Stimulated activated CD8-positive, alpha-beta memory T cell treated with anti-CD3 and anti-CD28 coated beads, Interleukin-15, amount 100 ng/mL, for 4 hours (primary cell): ENCODE measurements at regions not wholly inside any gene's neighbourhood (a gene's known extent, or its start where the extent isn't known, plus 50 kb on each side); places are given as distances from the start of the nearest gene placed in this dataset.

ENCODE experiments used
- DNase-seq, 2 donors: peaks; one replicate each; pipeline ENCODE4 v3.0.0-alpha.2; 2020; ENCODE audit warnings: low read depth in 2 of 2

DNA sequence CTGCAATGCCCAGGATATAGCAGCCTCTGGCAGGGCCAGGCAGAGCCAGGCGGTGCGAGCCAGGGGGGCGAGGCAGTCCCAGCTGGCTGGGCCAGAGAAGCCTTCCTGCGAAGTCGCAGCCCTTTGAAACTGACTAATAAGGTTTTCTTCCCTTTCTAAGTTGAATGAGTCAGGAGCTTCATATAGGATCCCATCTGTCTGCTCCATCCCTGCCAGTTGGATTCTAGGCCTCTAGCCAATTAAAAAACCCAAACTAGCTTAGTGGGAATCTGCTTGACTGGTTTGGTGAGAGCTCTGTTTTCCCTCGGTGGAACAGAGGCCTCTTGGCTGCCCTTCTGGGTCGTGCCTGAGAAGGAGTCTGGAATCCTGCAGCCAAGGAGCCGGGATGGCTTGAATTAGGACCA, 70.1 kb upstream of the RAPGEF1 start:
- no peak for DNase-seq

- DNase-seq, result no peak
These were observed 68.4 kb upstream of the RAPGEF1 start for GRCh38 chr9:131808291-131808690.

DNA sequence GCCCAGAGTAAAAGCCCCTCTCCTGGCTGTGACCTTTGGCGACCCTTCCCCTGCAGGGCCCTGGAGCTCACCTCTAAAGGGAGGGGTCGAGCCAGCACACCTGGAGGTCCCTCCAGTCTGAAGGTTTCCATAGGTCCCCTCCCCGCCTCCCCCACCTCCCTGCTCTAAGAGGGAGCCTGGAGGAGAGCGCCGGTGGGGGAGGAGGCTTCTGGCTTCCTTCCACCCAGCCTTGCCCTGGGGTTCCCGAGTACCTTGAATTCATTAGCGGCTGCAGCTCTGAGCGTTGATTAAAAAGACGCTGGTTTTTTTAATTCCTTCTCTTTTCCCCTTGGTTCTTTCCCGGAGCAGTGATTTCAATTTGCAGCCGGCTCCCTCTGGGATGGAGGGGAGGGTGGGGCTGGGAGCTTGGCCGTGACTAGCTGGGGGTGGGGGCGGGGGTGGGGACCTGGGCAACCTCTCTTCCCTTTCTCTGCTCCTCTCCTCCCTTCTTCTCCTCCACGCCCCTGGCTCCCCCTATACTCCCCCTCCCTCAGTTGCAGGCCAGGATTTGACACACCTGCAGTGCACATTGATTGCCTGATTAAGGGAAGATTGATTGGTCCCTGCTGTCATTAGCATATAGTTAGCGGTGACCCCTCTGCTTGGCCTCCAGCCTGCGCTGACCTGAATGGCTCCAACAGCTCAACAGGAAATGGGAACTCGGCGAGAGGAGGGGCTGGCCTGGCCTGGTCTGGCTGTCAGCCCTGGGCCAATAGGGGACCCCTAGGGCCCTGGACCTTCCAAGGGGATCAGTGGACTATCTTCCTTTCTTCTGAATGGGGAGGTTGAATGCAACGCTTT, 67.5 kb upstream of the RAPGEF1 start:
- DNase-seq, result no peak

GRCh38 chr9:131805803-131806202, 65.9 kb upstream of the RAPGEF1 start:
- DNase-seq, result no peak

DNA sequence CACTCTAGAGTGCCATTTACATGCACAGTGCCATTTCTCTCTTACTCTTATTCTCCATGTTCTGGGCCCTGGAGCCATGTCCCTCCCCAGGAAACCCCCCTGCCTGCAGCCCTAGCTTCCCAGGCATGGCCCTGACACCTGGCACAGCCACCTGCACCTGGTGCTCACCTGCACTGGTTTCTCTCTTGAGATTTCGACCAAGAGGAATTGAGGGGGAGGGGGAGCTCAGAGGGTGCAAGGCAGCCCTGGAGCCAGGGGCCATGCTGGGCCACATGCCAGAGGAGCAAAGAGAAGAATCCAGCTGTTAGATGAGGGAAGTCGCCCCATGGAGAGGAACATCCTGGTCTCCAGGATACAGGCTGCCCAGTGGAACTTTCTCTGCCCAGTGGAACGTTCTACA, 65.0 kb upstream of the RAPGEF1 start:
- no peak for DNase-seq

DNA sequence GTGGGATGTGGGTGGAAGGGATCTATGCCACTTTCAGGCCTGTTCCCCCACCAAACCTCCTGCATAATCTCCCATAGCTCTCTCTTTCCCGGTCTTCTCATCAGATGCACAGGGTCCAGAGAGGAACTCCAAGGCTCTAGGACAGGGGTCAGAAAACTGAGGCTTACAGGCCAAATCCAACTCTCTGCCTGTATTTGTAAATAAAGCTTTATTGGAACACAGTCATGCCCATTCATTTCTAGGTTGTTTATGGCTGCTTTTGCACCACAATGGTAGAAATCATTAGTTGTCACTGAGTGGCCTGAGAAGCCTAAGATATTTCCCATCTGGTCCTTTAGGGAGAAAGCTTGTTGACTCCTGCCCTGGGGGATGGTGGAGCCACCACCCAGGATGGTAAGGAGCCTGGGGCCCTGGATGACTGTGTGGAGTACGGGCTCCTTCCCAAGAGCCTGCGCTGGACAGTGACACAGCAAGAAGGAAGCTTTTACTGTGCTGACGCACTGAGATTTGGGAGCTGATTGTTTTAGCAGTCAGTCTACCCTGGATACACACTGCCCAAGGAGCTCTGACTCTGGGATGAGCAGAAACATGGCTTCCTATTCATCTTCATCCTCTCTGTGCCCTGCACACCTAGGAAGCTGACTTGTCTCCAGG, 64.0 kb upstream of the RAPGEF1 start:
- no peak for DNase-seq

- no peak for DNase-seq
These were observed 61.9 kb upstream of the RAPGEF1 start for GRCh38 chr9:131801810-131802209.

GRCh38 chr9:131800843-131801242, 61.0 kb upstream of the RAPGEF1 start:
- DNase-seq, result no peak

GRCh38 chr9:131800366-131800765, 60.5 kb upstream of the RAPGEF1 start:
- no peak for DNase-seq

DNA sequence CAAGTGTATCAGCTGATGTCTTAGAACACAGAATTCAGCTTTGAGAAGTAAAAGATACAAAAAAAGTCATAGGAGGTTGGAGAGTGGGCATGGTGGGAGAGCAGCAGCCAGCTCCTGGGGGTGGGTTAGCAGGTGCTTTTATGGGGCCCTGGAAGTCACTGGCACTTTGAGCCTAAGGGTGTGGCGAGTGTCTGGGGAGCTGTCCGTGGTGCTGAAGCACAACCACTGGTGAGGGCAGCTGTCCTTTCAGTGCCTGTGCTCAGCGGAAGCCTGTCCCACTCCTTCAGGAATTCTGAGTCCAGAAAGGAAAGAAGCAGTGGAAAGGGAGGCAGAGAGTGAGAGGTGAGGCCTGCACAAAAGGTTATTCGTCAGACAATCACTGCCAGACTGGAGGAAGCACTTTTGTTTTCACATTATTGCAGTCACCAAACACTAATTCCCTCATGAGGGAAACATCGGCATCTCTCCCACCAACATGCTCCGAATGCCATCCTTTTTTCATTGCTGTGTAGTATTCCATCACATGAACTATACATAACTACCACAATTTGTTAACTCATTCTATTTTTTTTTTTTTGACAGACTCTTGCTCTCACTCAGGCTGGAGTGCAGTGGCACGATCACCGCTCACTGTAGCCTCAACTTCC, 59.4 kb upstream of the RAPGEF1 start:
- peak in 1 of 2 donors; percentile 7 for DNase-seq

DNA sequence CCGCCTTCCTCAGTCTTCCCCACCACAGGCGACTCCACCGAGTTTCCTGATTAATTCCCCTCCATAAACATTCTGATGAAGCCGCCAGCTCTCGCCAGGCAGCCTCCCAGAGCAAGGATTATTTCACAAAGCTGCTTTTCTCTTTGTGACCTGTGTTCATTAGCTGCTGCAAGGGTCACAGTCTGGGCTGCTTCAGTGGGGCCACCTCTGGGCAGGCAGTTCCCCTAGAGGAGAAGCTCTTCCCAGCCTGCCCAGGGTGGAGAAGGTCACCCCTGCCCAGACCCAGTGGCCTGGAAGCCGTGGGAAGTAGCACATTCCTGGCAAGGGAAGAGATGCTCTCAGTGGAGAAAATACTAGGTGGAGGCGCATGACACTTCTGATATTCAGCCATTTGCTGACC, 58.4 kb upstream of the RAPGEF1 start:
- no peak for DNase-seq

DNA sequence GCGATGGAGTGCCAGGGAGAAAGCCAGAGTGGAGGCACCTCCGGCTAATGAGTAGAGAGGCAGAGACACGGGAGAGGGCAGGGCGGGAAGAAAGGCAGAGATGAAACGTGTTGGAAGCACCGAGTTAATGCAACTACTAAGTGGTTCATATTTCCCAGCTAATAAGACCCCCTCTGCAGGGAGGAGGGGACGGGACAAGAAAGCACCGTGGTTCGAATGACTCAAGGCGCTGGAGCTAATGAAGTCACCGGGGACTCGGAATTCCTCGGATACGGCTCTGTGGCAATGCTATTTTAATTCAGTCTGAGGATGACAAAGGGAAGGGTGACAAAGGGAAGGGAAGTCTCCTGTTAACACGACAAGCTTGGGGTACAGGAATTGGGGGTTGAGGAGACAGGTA, 54.5 kb upstream of the RAPGEF1 start:
- DNase-seq, result no peak

GRCh38 chr9:131791542-131792254, 51.8 kb upstream of the RAPGEF1 start:
- no peak for DNase-seq
